WTC11 (cell line): ENCODE measurements at regions not wholly inside any gene's neighbourhood (a gene's known extent, or its start where the extent isn't known, plus 50 kb on each side); places are given as distances from the start of the nearest gene placed in this dataset.

ENCODE experiments used
- AFF4 ChIP-seq: sonication (generic); formaldehyde crosslinking; IDR thresholded peaks from 2 replicates; pipeline ENCODE4 v1.8.1; 2023; ENCODE audit warnings: mild to moderate bottlenecking, missing genetic modification reagents, borderline replicate concordance
- CTCF ChIP-seq: fragments of 200-600 bp; IDR thresholded peaks from 2 replicates; pipeline ENCODE4 v1.8.0; 2022; ENCODE audit warnings: antibody characterized with exemption
- E2F1 ChIP-seq: sonication (generic); formaldehyde crosslinking; IDR thresholded peaks from 2 replicates; pipeline ENCODE4 v1.8.0; 2022; ENCODE audit warnings: mild to moderate bottlenecking, missing genetic modification reagents
- JUN ChIP-seq: sonication (generic); formaldehyde crosslinking; IDR thresholded peaks from 2 replicates; pipeline ENCODE4 v1.8.0; 2023; ENCODE audit warnings: mild to moderate bottlenecking, missing genetic modification reagents
- NR3C1 ChIP-seq: sonication (generic); formaldehyde crosslinking; conservative IDR thresholded peaks from 2 replicates; pipeline ENCODE4 v1.8.1; 2023; ENCODE audit warnings: low read depth, mild to moderate bottlenecking, missing genetic modification reagents
- SP1 ChIP-seq: sonication (generic); formaldehyde crosslinking; conservative IDR thresholded peaks from 2 replicates; pipeline ENCODE4 v1.8.1; 2022; ENCODE audit warnings: missing genetic modification reagents
- USF1 ChIP-seq: sonication (generic); formaldehyde crosslinking; IDR thresholded peaks from 2 replicates; pipeline ENCODE4 v1.8.0; 2022; ENCODE audit warnings: mild to moderate bottlenecking, missing genetic modification reagents

- TF ChIP-seq USF1 (CRISPR knock-in tag), result no peak
- TF ChIP-seq SP1 (CRISPR knock-in tag), result no peak
- no peak for TF ChIP-seq E2F1 (CRISPR knock-in tag)
- TF ChIP-seq CTCF, result no peak
- TF ChIP-seq AFF4 (CRISPR knock-in tag), result no peak
- TF ChIP-seq JUN (CRISPR knock-in tag), result no peak
- TF ChIP-seq NR3C1, result no peak
Measured at GRCh38 chr6:40074306-40075055, 140.2 kb upstream of the MOCS1 start.
